Neural cell (in vitro differentiated cells): ENCODE measurements at regions not wholly inside any gene's neighbourhood (a gene's known extent, or its start where the extent isn't known, plus 50 kb on each side); places are given as distances from the start of the nearest gene placed in this dataset.

Experiments
- CTCF ChIP-seq: fragments of 450-650 bp; IDR thresholded peaks from 2 replicates; pipeline ENCODE4 v1.5.1; 2014; ENCODE audit warnings: antibody characterized with exemption, mild to moderate bottlenecking, moderate library complexity; ENCODE audit not compliant: poor library complexity, severe bottlenecking
- EP300 ChIP-seq: fragments of 450-650 bp; conservative IDR thresholded peaks from 2 replicates; pipeline ENCODE4 v1.6.1; 2014; ENCODE audit warnings: antibody characterized with exemption, mild to moderate bottlenecking, moderate library complexity; ENCODE audit not compliant: poor library complexity, severe bottlenecking
- EZH2 ChIP-seq: fragments of 200-600, 300-800 bp; shearing (Covaris generic), sonication (generic); IDR thresholded peaks from 2 replicates; pipeline ENCODE4 v1.6.1; 2014; ENCODE audit warnings: antibody characterized with exemption, low read length, borderline replicate concordance, mild to moderate bottlenecking; ENCODE audit not compliant: insufficient read depth, poor library complexity, severe bottlenecking
- POLR2AphosphoS5 ChIP-seq: IDR thresholded peaks from 2 replicates; pipeline ENCODE4 v1.6.1; 2012
- RAD21 ChIP-seq: fragments of 450-650 bp; conservative IDR thresholded peaks from 2 replicates; pipeline ENCODE4 v1.6.1; 2014; ENCODE audit warnings: antibody characterized with exemption, mild to moderate bottlenecking, moderate library complexity
- REST ChIP-seq: IDR thresholded peaks from 2 replicates; pipeline ENCODE4 v1.6.1; 2012; ENCODE audit warnings: borderline replicate concordance

GRCh38 chr14:35959835-35960234 lies 133.7 kb downstream of the BRMS1L start:
- TF ChIP-seq CTCF = no peak
- no peak for TF ChIP-seq EP300
- no peak for TF ChIP-seq EZH2
- TF ChIP-seq REST = no peak
- no peak for TF ChIP-seq POLR2AphosphoS5
- peak; percentile 28 for TF ChIP-seq RAD21
